Renal cortex interstitium (tissue), 11 donors: ENCODE measurements at regions not wholly inside any gene's neighbourhood (a gene's known extent, or its start where the extent isn't known, plus 50 kb on each side); places are given as distances from the start of the nearest gene placed in this dataset.
A peak's percentile ranks its signal among the peaks of the same experiment; 100 is the strongest.
"Not testable (repeated sequence)": the region's sequence is repeated elsewhere in the genome, so short reads cannot be mapped to it uniquely, and the experiment has no call there.

Experiments used
- DNase-seq, 11 donors: peaks; one replicate each; pipeline ENCODE4 v3.0.0-alpha.2; 2013; ENCODE audit warnings: low read depth in 9 of 11, low spot score in 4 of 11; ENCODE audit errors: extremely low read depth in 1 of 11

GRCh38 chr18:52130624-52131301 lies 209.2 kb upstream of the DCC start:
- no peak for DNase-seq

- DNase-seq, result no peak
These were observed 208.2 kb upstream of the DCC start for GRCh38 chr18:52131845-52132244.

GRCh38 chr18:52136532-52136931 lies 203.5 kb upstream of the DCC start:
- DNase-seq, result no peak

DNA sequence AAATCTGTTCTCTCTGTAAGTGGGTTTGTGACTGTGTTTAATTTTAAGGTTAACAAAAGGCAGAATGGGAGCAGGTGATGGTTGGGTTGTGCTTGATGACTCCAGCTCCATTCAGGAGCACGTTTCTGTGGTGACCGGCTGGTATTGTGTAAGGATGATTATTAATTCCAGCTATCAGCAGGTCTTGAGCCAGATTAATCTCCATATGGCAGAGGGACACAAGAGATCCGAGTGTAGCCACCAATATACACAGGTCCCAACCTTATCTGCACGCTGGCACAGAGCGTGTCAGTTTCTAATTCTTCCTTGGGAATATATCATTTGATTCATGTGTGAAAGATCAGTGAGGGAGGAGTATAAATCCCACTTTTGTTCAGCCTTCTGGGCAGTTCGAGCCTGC lies 199.0 kb upstream of the DCC start:
- no peak for DNase-seq

DNA sequence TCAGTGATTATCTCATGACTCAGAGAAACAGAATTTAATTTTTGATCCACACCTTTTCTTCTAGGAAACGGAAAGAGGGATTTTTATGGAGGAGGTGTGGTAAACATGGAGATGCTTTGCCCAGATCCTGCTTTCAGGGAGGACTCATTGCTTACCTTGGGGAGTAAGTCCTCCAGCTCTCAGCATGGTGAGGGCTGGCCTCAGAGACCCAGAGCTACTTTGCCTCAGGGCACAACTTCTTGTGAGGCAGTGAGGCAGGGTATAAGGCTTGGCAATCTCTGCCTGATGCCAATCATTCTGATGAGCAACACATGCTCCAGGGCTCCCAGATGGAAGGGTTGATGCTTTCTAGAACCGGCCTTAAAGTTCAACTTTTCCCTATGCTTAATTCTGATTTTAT lies 189.9 kb upstream of the DCC start:
- DNase-seq, result no peak

GRCh38 chr18:52152036-52152435 lies 188.0 kb upstream of the DCC start:
- no peak for DNase-seq

DNA sequence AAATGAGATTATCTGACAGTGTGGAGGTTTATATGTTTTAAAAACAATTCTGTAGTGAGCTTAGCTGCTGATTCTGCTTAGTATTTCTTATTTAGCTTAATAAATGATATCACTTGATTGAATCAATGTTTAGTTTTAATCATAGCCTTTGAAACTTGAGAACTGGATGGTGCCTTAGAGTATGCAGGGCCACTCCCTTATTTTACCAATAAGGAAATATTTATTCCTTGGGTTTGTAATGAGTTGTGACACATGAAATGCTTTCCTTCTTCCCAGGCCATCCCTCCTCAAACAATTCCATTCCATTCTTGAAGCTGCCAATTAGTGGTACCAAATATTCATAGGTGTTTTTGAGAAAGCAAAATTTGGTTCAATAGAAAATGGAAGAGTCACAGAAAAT lies 183.8 kb upstream of the DCC start:
- DNase-seq, result no peak

DNA sequence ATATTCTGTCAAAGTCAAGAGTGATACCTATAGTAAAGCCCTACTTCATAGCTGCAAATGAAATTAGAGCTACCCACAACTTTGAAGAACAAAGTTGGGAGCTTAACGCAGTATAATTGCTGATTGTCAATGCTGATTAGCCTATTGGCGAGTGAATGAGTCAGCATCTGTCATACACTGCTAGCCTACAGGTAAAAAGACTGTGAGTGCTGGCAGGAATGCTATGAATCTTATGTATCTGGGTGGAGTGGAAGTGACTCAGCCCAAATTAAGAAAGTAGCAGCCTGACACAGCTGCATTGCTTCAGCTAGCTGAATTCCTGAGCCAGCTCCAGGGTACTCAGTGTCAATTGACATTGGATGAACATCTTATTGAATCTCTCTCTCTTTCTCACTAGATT lies 179.4 kb upstream of the DCC start:
- no peak for DNase-seq

- DNase-seq, result no peak
These were observed 176.5 kb upstream of the DCC start for GRCh38 chr18:52163478-52163877.

DNA sequence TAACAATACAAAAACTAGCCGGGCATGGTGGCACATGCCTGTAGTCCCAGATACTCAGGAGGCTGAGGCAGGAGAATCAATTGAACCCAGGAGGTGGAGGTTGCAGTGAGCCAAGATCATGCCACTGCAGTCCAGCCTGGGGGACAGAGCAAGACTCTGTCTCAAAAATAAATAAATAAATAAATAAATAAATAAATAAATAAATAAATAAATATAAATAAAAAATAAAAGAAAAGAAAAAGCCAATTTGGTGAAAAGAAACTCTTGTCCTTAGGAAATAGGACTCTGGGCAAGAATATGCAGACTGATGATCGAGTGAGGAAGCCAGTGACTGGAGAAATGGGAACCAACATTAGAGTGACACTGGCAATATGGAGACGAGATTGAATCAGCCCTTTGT lies 171.9 kb upstream of the DCC start:
- DNase-seq, result not testable (repeated sequence)

GRCh38 chr18:52174220-52174619 lies 165.8 kb upstream of the DCC start:
- no peak for DNase-seq

GRCh38 chr18:52175406-52175805 lies 164.6 kb upstream of the DCC start:
- DNase-seq, result no peak

GRCh38 chr18:52183107-52183506 lies 156.9 kb upstream of the DCC start:
- no peak for DNase-seq

GRCh38 chr18:52190195-52190594 lies 149.8 kb upstream of the DCC start:
- DNase-seq, result no peak

- no peak for DNase-seq
These were observed 149.4 kb upstream of the DCC start for GRCh38 chr18:52190631-52191030.

- no peak for DNase-seq
These were observed 139.6 kb upstream of the DCC start for GRCh38 chr18:52200406-52200805.

DNA sequence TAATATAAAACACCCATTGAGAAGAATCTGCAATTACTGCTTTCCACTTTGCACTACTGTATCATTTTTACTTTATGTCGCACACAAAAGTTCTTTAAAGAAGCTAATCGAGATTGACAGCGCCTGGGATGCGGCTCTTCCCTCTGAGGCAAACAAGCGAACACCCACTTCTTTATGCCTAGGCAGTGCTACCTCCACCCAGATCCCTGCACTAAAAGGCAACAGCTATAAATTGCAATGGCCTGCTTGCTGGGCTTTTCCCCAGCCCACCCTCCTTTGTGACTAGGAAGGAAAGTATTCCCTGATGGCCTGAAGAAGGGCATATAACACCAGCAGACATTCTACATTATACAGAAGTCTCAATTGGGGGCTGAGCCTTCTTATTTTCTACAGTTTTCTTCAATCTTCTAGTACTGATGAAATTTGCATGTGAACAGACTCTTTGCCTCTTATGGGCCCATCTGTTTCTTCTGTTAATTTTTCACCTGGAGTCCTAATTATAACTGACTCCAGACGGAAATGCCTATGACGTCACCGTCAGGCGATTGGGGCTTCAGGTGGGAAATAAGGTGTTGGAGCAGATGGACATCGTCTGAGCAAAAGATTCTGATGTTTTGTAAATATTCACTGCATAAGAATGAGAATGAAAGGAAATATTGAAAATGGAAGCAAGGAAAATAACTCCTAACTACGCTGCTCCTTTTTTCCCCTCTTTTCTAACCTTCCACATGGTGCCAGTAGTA lies 138.9 kb upstream of the DCC start:
- DNase-seq, result no peak

GRCh38 chr18:52208646-52209045 lies 131.4 kb upstream of the DCC start:
- DNase-seq, result peak in 2 of 11 donors; percentile 12 to 23

- peak in 2 of 11 donors; percentile 9 to 14 for DNase-seq
These were observed 123.9 kb upstream of the DCC start for GRCh38 chr18:52216109-52216508.

DNA sequence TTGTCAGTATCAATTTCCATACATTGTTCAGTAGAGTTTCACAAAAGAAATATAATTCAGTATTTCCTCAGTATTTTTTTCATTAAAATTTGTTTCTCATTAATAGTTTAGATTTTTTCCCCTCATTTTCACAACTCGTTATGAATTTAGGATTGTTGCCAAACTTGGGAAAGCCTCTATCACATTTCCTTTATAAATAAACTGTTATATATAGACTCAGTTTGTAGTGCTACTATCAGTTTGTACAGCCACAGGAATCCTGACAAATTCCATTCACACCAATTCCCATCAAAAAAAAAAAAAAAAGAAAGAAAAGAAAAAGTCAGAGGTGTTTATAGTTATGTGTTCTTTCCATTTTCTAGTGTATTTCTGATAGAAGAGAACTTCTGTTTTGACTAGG lies 123.3 kb upstream of the DCC start:
- DNase-seq, result no peak

- no peak for DNase-seq
These were observed 120.9 kb upstream of the DCC start for GRCh38 chr18:52219102-52219501.
